GM23338 (cell line): ENCODE measurements at regions not wholly inside any gene's neighbourhood (a gene's known extent, or its start where the extent isn't known, plus 50 kb on each side); places are given as distances from the start of the nearest gene placed in this dataset.
A peak's percentile ranks its signal among the peaks of the same experiment; 100 is the strongest.

Experiments used
- ATAC-seq: fragments of 200-7000 bp; cut with Tn5 transposase; 3 replicates; pipeline ENCODE4 v1.9.1; 2020
- DNase-seq: peaks from one replicate; pipeline ENCODE4 v3.0.0-alpha.2; 2015; ENCODE audit warnings: low spot score
- H2AFZ ChIP-seq: fragments of 200-600 bp; sonication (generic); 2 replicates; pipeline ENCODE4 v1.8.0; 2016; ENCODE audit warnings: antibody characterized with exemption, mild to moderate bottlenecking, moderate library complexity
- H3F3A ChIP-seq: fragments of 200-600 bp; sonication (generic); replicated peaks from 2 replicates; pipeline ENCODE4 v1.8.0; 2017; ENCODE audit warnings: antibody characterized with exemption, mixed run types, low read depth
- H3K27ac ChIP-seq: fragments of 200-600 bp; sonication (generic); 2 replicates; pipeline ENCODE4 v1.6.1; 2016; ENCODE audit warnings: low read depth
- H3K27me3 ChIP-seq: fragments of 200-600 bp; sonication (generic); 2 replicates; pipeline ENCODE4 v1.8.0; 2016; ENCODE audit warnings: mild to moderate bottlenecking, mixed run types, moderate library complexity; ENCODE audit not compliant: insufficient read depth
- H3K36me3 ChIP-seq: fragments of 200-600 bp; sonication (generic); 2 replicates; pipeline ENCODE4 v1.8.0; 2016; ENCODE audit warnings: mild to moderate bottlenecking; ENCODE audit not compliant: insufficient read depth
- H3K4me1 ChIP-seq: fragments of 200-600 bp; sonication (generic); 2 replicates; pipeline ENCODE4 v1.8.0; 2016; ENCODE audit warnings: mild to moderate bottlenecking, moderate library complexity; ENCODE audit not compliant: insufficient read depth
- H3K4me2 ChIP-seq: fragments of 200-600 bp; sonication (generic); 2 replicates; pipeline ENCODE4 v1.7.1; 2017; ENCODE audit warnings: mixed run types
- H3K4me3 ChIP-seq: fragments of 200-600 bp; sonication (generic); 2 replicates; pipeline ENCODE4 v1.6.1; 2016; ENCODE audit warnings: mixed run types
- H3K79me2 ChIP-seq: fragments of 200-600 bp; sonication (generic); replicated peaks from 2 replicates; pipeline ENCODE4 v1.8.0; 2017; ENCODE audit warnings: mild to moderate bottlenecking; ENCODE audit not compliant: insufficient read depth
- H3K9me2 ChIP-seq: fragments of 200-600 bp; sonication (generic); 2 replicates; pipeline ENCODE4 v1.8.0; 2017; ENCODE audit not compliant: insufficient read depth
- H4K20me1 ChIP-seq: fragments of 200-600 bp; sonication (generic); replicated peaks from 2 replicates; pipeline ENCODE4 v1.8.0; 2017; ENCODE audit warnings: mild to moderate bottlenecking; ENCODE audit not compliant: insufficient read depth
- H3K27ac Mint-ChIP-seq: 2 replicates; pipeline ENCODE4 v1.8.0; 2020; ENCODE audit warnings: inconsistent platforms, mild to moderate bottlenecking, moderate library complexity, mixed read lengths
- H3K27me3 Mint-ChIP-seq: 3 replicates; pipeline ENCODE4 v1.8.0; 2022; ENCODE audit warnings: low read depth, mild to moderate bottlenecking, moderate library complexity, mixed read lengths, inconsistent platforms; ENCODE audit not compliant: insufficient read depth, poor library complexity
- H3K36me3 Mint-ChIP-seq: 3 replicates; pipeline ENCODE4 v1.8.0; 2021; ENCODE audit warnings: low read depth, mild to moderate bottlenecking, inconsistent platforms, moderate library complexity, mixed read lengths
- H3K4me1 Mint-ChIP-seq: 3 replicates; pipeline ENCODE4 v1.8.0; 2020; ENCODE audit warnings: mild to moderate bottlenecking, inconsistent platforms, mixed read lengths
- H3K4me3 Mint-ChIP-seq: 3 replicates; pipeline ENCODE4 v1.8.0; 2021; ENCODE audit warnings: moderate library complexity, mild to moderate bottlenecking, inconsistent platforms, mixed read lengths
- H3K9me3 Mint-ChIP-seq: 3 replicates; pipeline ENCODE4 v1.8.0; 2020; ENCODE audit warnings: moderate library complexity, mild to moderate bottlenecking, inconsistent platforms, mixed read lengths
- CTCF ChIP-seq, 2 experiments: fragments of 200-600 bp in 1 of 2; sonication (generic) in 1 of 2; conservative IDR thresholded peaks; 2 replicates each; pipeline versions ENCODE4 v1.5.1 to v1.6.1; 2016 to 2017; ENCODE audit warnings: antibody characterized with exemption in 2 of 2, low read depth in 2 of 2, mild to moderate bottlenecking in 2 of 2, moderate library complexity in 1 of 2
- ETS1 ChIP-seq: IDR thresholded peaks from 2 replicates; pipeline ENCODE4 v1.6.1; 2016; ENCODE audit warnings: antibody characterized with exemption
- POLR2AphosphoS5 ChIP-seq: IDR thresholded peaks from 2 replicates; pipeline ENCODE4 v1.6.1; 2016; ENCODE audit warnings: antibody characterized with exemption, low read depth
- ZNF462 ChIP-seq: fragments of 250-450 bp; sonication (Bioruptor Pico); IDR thresholded peaks from 2 replicates; pipeline ENCODE4 v1.5.0; 2020; ENCODE audit warnings: mild to moderate bottlenecking, moderate library complexity

- TF ChIP-seq ETS1 (no peak), POLR2AphosphoS5 (no peak)
These were observed 471.4 kb downstream of the MN1 start (continued) for GRCh38 chr22:27329966-27330645.

- Histone ChIP-seq H3K9me2 (no peaks in the 10 kb centered on the region), H3K36me3 (no peaks in the 10 kb centered on the region), H4K20me1 (no peaks in the 10 kb centered on the region), H3K27ac (no peak overlapping the region), H3K4me2 (0 out of 2 replicates have a peak overlapping the region, but pooled peaks have one; percentile 23), H3K4me3 (no peak overlapping the region), H3K79me2 (no peaks in the 10 kb centered on the region), H3K4me1 (peaks cover 16% of the 10 kb centered on the region), H3K27me3 (no peaks in the 10 kb centered on the region), H2AFZ (peak overlapping the region; percentile 88; the same call in 1 of the 2 replicates), H3F3A (no peaks in the 10 kb centered on the region)
- DNase-seq (peak; percentile 77), ATAC-seq (peak; percentile 96)
- no peak overlapping the region for H3K27ac Mint-ChIP-seq
- no peak overlapping the region for H3K4me3 Mint-ChIP-seq
- H3K27me3 Mint-ChIP-seq = peaks cover 4% of the 10 kb centered on the region
- H3K9me3 Mint-ChIP-seq = no peaks in the 10 kb centered on the region
- peaks cover 18% of the 10 kb centered on the region for H3K4me1 Mint-ChIP-seq
- no peak for TF ChIP-seq ZNF462 (CRISPR knock-in tag)
- TF ChIP-seq CTCF (conservative IDR thresholded peaks at IDR 0.05; ENCODE audit: low read depth in 2 of 2) = peak; percentile 54 to 55
- no peaks in the 10 kb centered on the region for H3K36me3 Mint-ChIP-seq
These were observed 469.9 kb downstream of the MN1 start for GRCh38 chr22:27331526-27332281.
